H1 (cell line): ENCODE measurements at regions not wholly inside any gene's neighbourhood (a gene's known extent, or its start where the extent isn't known, plus 50 kb on each side); places are given as distances from the start of the nearest gene placed in this dataset.

Experiments
- CTCF ChIA-PET: fragments of 300-600 bp; sonication (Branson Sonifier 250); formaldehyde crosslinking; loops from one replicate; lab custom pipeline; 2021; ENCODE audit not compliant: partially characterized antibody; lab: Charles Lee
- POLR2A ChIA-PET: fragments of 300-600 bp; sonication (Branson Sonifier 250); formaldehyde crosslinking; loops from one replicate; lab custom pipeline; 2021; ENCODE audit warnings: inconsistent platforms; ENCODE audit not compliant: partially characterized antibody; lab: Charles Lee
- DNase-seq, 2 experiments: peaks; one replicate each; pipeline versions ENCODE4 v3.0.0 to v3.0.0-alpha.2; 2010 to 2022; ENCODE audit warnings: low spot score in 2 of 2, low read depth in 1 of 2, mixed read lengths in 1 of 2
- FAIRE-seq: peaks from 2 replicates; lab custom pipeline; 2011; peaks lifted over from hg19 to GRCh38; lab: Jason Lieb, UNC
- H2AFZ ChIP-seq: 2 replicates; pipeline ENCODE4 v1.8.1; 2012; ENCODE audit warnings: low read length, inconsistent platforms
- H2AK5ac ChIP-seq: 2 replicates; pipeline ENCODE4 v1.6.1; 2013; ENCODE audit warnings: low read depth, low read length
- H2BK120ac ChIP-seq: replicated peaks from 2 replicates; pipeline ENCODE3; 2013; ENCODE audit warnings: low read depth, low read length, inconsistent platforms
- H2BK12ac ChIP-seq: 2 replicates; pipeline ENCODE4 v1.6.1; 2013; ENCODE audit warnings: low read depth, low read length
- H2BK15ac ChIP-seq: 2 replicates; pipeline ENCODE4 v1.6.1; 2013; ENCODE audit warnings: low read length
- H2BK20ac ChIP-seq: 2 replicates; pipeline ENCODE4 v1.6.1; 2013; ENCODE audit warnings: low read length
- H2BK5ac ChIP-seq: 2 replicates; pipeline ENCODE4 v1.6.1; 2013; ENCODE audit warnings: low read depth, low read length
- H3K14ac ChIP-seq: 2 replicates; pipeline ENCODE4 v1.6.1; 2013; ENCODE audit warnings: inconsistent platforms; ENCODE audit not compliant: insufficient read length
- H3K18ac ChIP-seq: 2 replicates; pipeline ENCODE4 v1.6.1; 2013; ENCODE audit warnings: low read length; ENCODE audit errors: extremely low read depth
- H3K23ac ChIP-seq: 2 replicates; pipeline ENCODE4 v1.6.1; 2013; ENCODE audit warnings: inconsistent platforms; ENCODE audit not compliant: insufficient read length
- H3K23me2 ChIP-seq: 2 replicates; pipeline ENCODE4 v1.6.1; 2013; ENCODE audit warnings: low read depth, low read length
- H3K27ac ChIP-seq: 2 replicates; pipeline ENCODE4 v1.6.1; 2011; ENCODE audit warnings: low read depth, low read length, inconsistent platforms
- H3K27me3 ChIP-seq, 4 experiments: replicated peaks in 1 of 4; 1 replicate in 1 of 4; 2 replicates in 3 of 4; pipeline versions ENCODE4 v1.6.1 to v1.8.1; 2011 to 2013; ENCODE audit warnings: low read length in 3 of 4, mild to moderate bottlenecking in 3 of 4, inconsistent platforms in 2 of 4, mixed read lengths in 2 of 4, moderate library complexity in 1 of 4; ENCODE audit not compliant: control insufficient read depth in 3 of 4, insufficient read depth in 3 of 4; ENCODE audit errors: extremely low read depth in 1 of 4
- H3K36me3 ChIP-seq, 4 experiments: 2 replicates each; pipeline versions ENCODE4 v1.6.1 to v1.8.1; 2011 to 2013; ENCODE audit warnings: mild to moderate bottlenecking in 4 of 4, low read length in 3 of 4, moderate library complexity in 2 of 4, control low read depth in 1 of 4, inconsistent platforms in 1 of 4; ENCODE audit not compliant: insufficient read depth in 4 of 4, control insufficient read depth in 2 of 4
- H3K4ac ChIP-seq: replicated peaks from 2 replicates; pipeline ENCODE3; 2013; ENCODE audit warnings: low read length, low read depth, mixed read lengths, inconsistent platforms; ENCODE audit not compliant: insufficient read length
- H3K4me1 ChIP-seq, 4 experiments: replicated peaks in 1 of 4; 1 replicate in 1 of 4; 2 replicates in 3 of 4; pipeline versions ENCODE4 v1.6.1 to v1.8.1; 2011 to 2013; ENCODE audit warnings: low read length in 3 of 4, inconsistent platforms in 2 of 4, mixed read lengths in 1 of 4; ENCODE audit not compliant: insufficient read depth in 4 of 4, control insufficient read depth in 3 of 4
- H3K4me2 ChIP-seq, 2 experiments: 2 replicates each; pipeline versions ENCODE4 v1.6.1 to v1.8.1; 2011 to 2013; ENCODE audit warnings: low read depth in 2 of 2, low read length in 2 of 2, control low read depth in 1 of 2, inconsistent platforms in 1 of 2, mild to moderate bottlenecking in 1 of 2; ENCODE audit not compliant: insufficient read depth in 1 of 2
- H3K4me3 ChIP-seq, 4 experiments: fragments of 200-600, 300-600 bp in 1 of 4; sonication (generic), shearing (Covaris generic), sonication (Bioruptor Twin) in 1 of 4; 2 replicates each; pipeline versions ENCODE4 v1.5.1 to v1.8.1; 2011 to 2016; ENCODE audit warnings: low read length in 4 of 4, low read depth in 3 of 4, control low read depth in 2 of 4, inconsistent platforms in 2 of 4, mild to moderate bottlenecking in 2 of 4, mixed read lengths in 1 of 4, moderate library complexity in 1 of 4; ENCODE audit not compliant: insufficient read depth in 2 of 4; ENCODE audit errors: extremely low read depth in 1 of 4
- H3K56ac ChIP-seq: replicated peaks from 2 replicates; pipeline ENCODE3; 2013; ENCODE audit warnings: low read depth, mild to moderate bottlenecking, mixed read lengths, low read length, inconsistent platforms; ENCODE audit not compliant: insufficient read length
- H3K79me1 ChIP-seq: 2 replicates; pipeline ENCODE4 v1.6.1; 2013; ENCODE audit warnings: low read depth, low read length, control low read depth
- H3K79me2 ChIP-seq, 2 experiments: 2 replicates each; pipeline versions ENCODE4 v1.6.1 to v1.8.1; 2012 to 2013; ENCODE audit warnings: low read length in 2 of 2, mild to moderate bottlenecking in 2 of 2, inconsistent platforms in 1 of 2; ENCODE audit not compliant: insufficient read depth in 2 of 2, control insufficient read depth in 1 of 2
- H3K9ac ChIP-seq, 4 experiments: replicated peaks in 1 of 4; 1 replicate in 1 of 4; 2 replicates in 3 of 4; pipeline versions ENCODE4 v1.6.1 to v1.8.1; 2011 to 2013; ENCODE audit warnings: low read depth in 3 of 4, low read length in 3 of 4, control low read depth in 2 of 4, mild to moderate bottlenecking in 2 of 4, moderate library complexity in 2 of 4, inconsistent platforms in 1 of 4; ENCODE audit errors: extremely low read depth in 1 of 4
- H3K9me3 ChIP-seq, 2 experiments: 2 replicates each; pipeline versions ENCODE4 v1.6.1 to v1.8.1; 2012 to 2013; ENCODE audit warnings: mild to moderate bottlenecking in 2 of 2, moderate library complexity in 2 of 2, control low read depth in 1 of 2, inconsistent platforms in 1 of 2, low read depth in 1 of 2, low read length in 1 of 2, mixed read lengths in 1 of 2; ENCODE audit not compliant: insufficient read depth in 2 of 2
- H4K20me1 ChIP-seq, 2 experiments: replicated peaks in 1 of 2; 2 replicates each; pipeline versions ENCODE3 to v1.8.1; 2011 to 2013; ENCODE audit warnings: inconsistent platforms in 2 of 2, low read length in 2 of 2, mild to moderate bottlenecking in 1 of 2; ENCODE audit not compliant: insufficient read depth in 2 of 2, control insufficient read depth in 1 of 2
- H4K5ac ChIP-seq: 2 replicates; pipeline ENCODE4 v1.6.1; 2013; ENCODE audit warnings: low read length, low read depth, mixed read lengths, inconsistent platforms; ENCODE audit not compliant: insufficient read length
- H4K8ac ChIP-seq: 2 replicates; pipeline ENCODE4 v1.8.0; 2013; ENCODE audit warnings: mild to moderate bottlenecking, moderate library complexity, low read length, inconsistent platforms; ENCODE audit not compliant: insufficient read depth; ENCODE audit errors: extremely low read depth
- H4K91ac ChIP-seq: replicated peaks from 2 replicates; pipeline ENCODE3; 2013; ENCODE audit warnings: low read length, mixed read lengths, inconsistent platforms; ENCODE audit not compliant: insufficient read length
- CTBP2 ChIP-seq: IDR thresholded peaks from 2 replicates; pipeline ENCODE4 v1.7.0; 2011; ENCODE audit warnings: borderline replicate concordance, mild to moderate bottlenecking, moderate library complexity, mixed read lengths, low read length; ENCODE audit not compliant: insufficient read depth, insufficient read length
- EP300 ChIP-seq, 2 experiments: IDR thresholded peaks; 1 replicate in 1 of 2; 2 replicates in 1 of 2; pipeline ENCODE4 v1.6.1; 2011 to 2012; ENCODE audit warnings: low read depth in 2 of 2, low read length in 2 of 2, mild to moderate bottlenecking in 2 of 2, borderline replicate concordance in 1 of 2, inconsistent platforms in 1 of 2, moderate library complexity in 1 of 2
- KDM4A ChIP-seq: IDR thresholded peaks from one replicate; pipeline ENCODE4 v1.7.1; 2012; ENCODE audit warnings: low read depth, mild to moderate bottlenecking, moderate library complexity, low read length, inconsistent platforms; ENCODE audit not compliant: severe bottlenecking
- KDM5A ChIP-seq: fragments of 200-600 bp; IDR thresholded peaks from 2 replicates; pipeline ENCODE4 v1.7.1; 2012; ENCODE audit warnings: mild to moderate bottlenecking, low read length, inconsistent platforms, mixed read lengths
- MAFK ChIP-seq: IDR thresholded peaks from 2 replicates; pipeline ENCODE4 v1.6.1; 2012; ENCODE audit warnings: low read depth, mild to moderate bottlenecking, improper control_type of control experiment, low read length
- POLR2A ChIP-seq, 2 experiments: IDR thresholded peaks; 1 replicate in 1 of 2; 2 replicates in 1 of 2; pipeline ENCODE4 v1.6.1; 2011; ENCODE audit warnings: low read depth in 2 of 2, low read length in 2 of 2, mild to moderate bottlenecking in 2 of 2; ENCODE audit errors: control extremely low read depth in 1 of 2
- RBBP5 ChIP-seq: IDR thresholded peaks from 2 replicates; pipeline ENCODE4 v1.7.1; 2012; ENCODE audit warnings: low read depth, mild to moderate bottlenecking, inconsistent platforms, low read length, moderate library complexity, borderline replicate concordance
- RNF2 ChIP-seq: fragments of 200-900, 300-1000 bp; sonication (generic); IDR thresholded peaks from 2 replicates; pipeline ENCODE4 v1.7.1; 2016; ENCODE audit warnings: borderline replicate concordance, low read depth, mild to moderate bottlenecking, antibody characterized with exemption, low read length; ENCODE audit not compliant: poor library complexity, severe bottlenecking; ENCODE audit errors: missing control alignments
- SIRT6 ChIP-seq: IDR thresholded peaks from one replicate; pipeline ENCODE4 v1.7.1; 2012; ENCODE audit warnings: low read length, inconsistent platforms
- SP2 ChIP-seq: IDR thresholded peaks from 2 replicates; pipeline ENCODE4 v1.6.1; 2012; ENCODE audit warnings: mild to moderate bottlenecking, low read length, inconsistent platforms
- ZNF274 ChIP-seq: IDR thresholded peaks from 2 replicates; pipeline ENCODE4 v1.7.0; 2012; ENCODE audit warnings: low read length, borderline replicate concordance; ENCODE audit errors: extremely low read depth

- Histone ChIP-seq H2BK120ac (no peak overlapping the region), H3K9ac (no peak overlapping the region), H2BK15ac (no peak overlapping the region), H2BK20ac (no peak overlapping the region), H3K18ac (no peak overlapping the region), H3K79me1 (no peaks in the 10 kb centered on the region), H3K27me3 (no peaks in the 10 kb centered on the region), H2AFZ (no peak overlapping the region), H3K14ac (no peak overlapping the region), H4K5ac (no peak overlapping the region), H2BK5ac (no peak overlapping the region), H2BK12ac (no peak overlapping the region), H3K56ac (no peak overlapping the region), H3K4ac (no peak overlapping the region)
- DNase-seq (no peak), FAIRE-seq (no peak)
- POLR2A ChIA-PET, result no interaction called here
- TF ChIP-seq KDM5A (no peak), SP2 (no peak), ZNF274 (no peak), RBBP5 (no peak), MAFK (no peak), POLR2A (IDR thresholded peaks at IDR 0.05; ENCODE audit: control extremely low read depth in 1 of 2, low read depth in 2 of 2, low read length in 2 of 2) (no peak), EP300 (IDR thresholded peaks at IDR 0.05; ENCODE audit: borderline replicate concordance in 1 of 2, low read depth in 2 of 2, low read length in 2 of 2) (no peak), KDM4A (no peak), RNF2 (no peak), SIRT6 (no peak), CTBP2 (no peak)
- TF ChIP-seq, all 59 proteins: peak for 0
- Histone ChIP-seq H3K4me3 (no peak overlapping the region), H3K9me3 (no peaks in the 10 kb centered on the region), H3K23me2 (no peaks in the 10 kb centered on the region), H3K36me3 (no peaks in the 10 kb centered on the region), H3K23ac (no peak overlapping the region), H4K8ac (no peak overlapping the region), H2AK5ac (no peak overlapping the region), H3K4me2 (no peak overlapping the region), H4K91ac (no peak overlapping the region), H4K20me1 (no peaks in the 10 kb centered on the region), H3K27ac (no peak overlapping the region), H3K79me2 (no peaks in the 10 kb centered on the region), H3K4me1 (no peaks in the 10 kb centered on the region)
- CTCF ChIA-PET, result interaction anchor here (0.7 to 1.0 kb wide), 2 partner anchors 17 to 91 kb away, joined by 3 to 4 read pairs; no protein-coding TSS in a partner anchor
Observed at GRCh38 chr15:61742591-61742990, 317.7 kb downstream of the VPS13C start.
